ENCODE measurements at regions not wholly inside any gene's neighbourhood (a gene's known extent, or its start where the extent isn't known, plus 50 kb on each side); places are given as distances from the start of the nearest gene placed in this dataset.

- DNase-seq (no peak), ATAC-seq (no peak)
- Mint-ChIP-seq H3K27ac (no peak overlapping the region), H3K4me1 (ENCODE audit: low read depth) (no peaks in the 10 kb centered on the region), H3K9me3 (ENCODE audit: insufficient read depth) (peaks cover 5% of the 10 kb centered on the region), H3K4me3 (no peak overlapping the region), H3K36me3 (ENCODE audit: low read depth) (no peaks in the 10 kb centered on the region), H3K27me3 (ENCODE audit: low read depth) (no peaks in the 10 kb centered on the region)
- CTCF ChIA-PET: no interaction called here
- POLR2A ChIA-PET: no interaction called here
Measured at GRCh38 chr12:78395961-78396360, 468.6 kb upstream of the SYT1 start.

GRCh38 chr12:78396538-78396937, 468.0 kb upstream of the SYT1 start:
- H3K9me3 Mint-ChIP-seq (ENCODE audit: insufficient read depth): peaks cover 5% of the 10 kb centered on the region
- DNase-seq (no peak), ATAC-seq (no peak)
- POLR2A ChIA-PET: no interaction called here
- H3K27ac Mint-ChIP-seq: no peak overlapping the region
- CTCF ChIA-PET: no interaction called here
- no peaks in the 10 kb centered on the region for H3K36me3 Mint-ChIP-seq (ENCODE audit: low read depth)
- H3K4me1 Mint-ChIP-seq (ENCODE audit: low read depth): no peaks in the 10 kb centered on the region
- no peaks in the 10 kb centered on the region for H3K27me3 Mint-ChIP-seq (ENCODE audit: low read depth)
- no peak overlapping the region for H3K4me3 Mint-ChIP-seq

GRCh38 chr12:78398750-78399149, 465.8 kb upstream of the SYT1 start:
- Mint-ChIP-seq H3K36me3 (ENCODE audit: low read depth) (no peaks in the 10 kb centered on the region), H3K27me3 (ENCODE audit: low read depth) (no peaks in the 10 kb centered on the region), H3K27ac (no peak overlapping the region), H3K4me3 (no peak overlapping the region), H3K4me1 (ENCODE audit: low read depth) (no peaks in the 10 kb centered on the region), H3K9me3 (ENCODE audit: insufficient read depth) (peaks cover 5% of the 10 kb centered on the region)
- CTCF ChIA-PET: no interaction called here
- ATAC-seq (no peak), DNase-seq (no peak)
- POLR2A ChIA-PET: no interaction called here

GRCh38 chr12:78402366-78403134, 462.0 kb upstream of the SYT1 start:
- DNase-seq (no peak), ATAC-seq (no peak)
- Mint-ChIP-seq H3K9me3 (ENCODE audit: insufficient read depth) (peaks cover 5% of the 10 kb centered on the region), H3K27me3 (ENCODE audit: low read depth) (no peaks in the 10 kb centered on the region), H3K4me3 (no peak overlapping the region), H3K27ac (no peak overlapping the region), H3K36me3 (ENCODE audit: low read depth) (no peaks in the 10 kb centered on the region), H3K4me1 (ENCODE audit: low read depth) (no peaks in the 10 kb centered on the region)
- CTCF ChIA-PET: no interaction called here
- POLR2A ChIA-PET: no interaction called here

GRCh38 chr12:78403136-78403535, 461.4 kb upstream of the SYT1 start:
- DNase-seq (no peak), ATAC-seq (no peak)
- no peak overlapping the region for H3K27ac Mint-ChIP-seq
- no peak overlapping the region for H3K4me3 Mint-ChIP-seq
- peaks cover 5% of the 10 kb centered on the region for H3K9me3 Mint-ChIP-seq (ENCODE audit: insufficient read depth)
- ChIA-PET POLR2A (no interaction called here), CTCF (no interaction called here)
- H3K4me1 Mint-ChIP-seq (ENCODE audit: low read depth): no peaks in the 10 kb centered on the region
- no peaks in the 10 kb centered on the region for H3K36me3 Mint-ChIP-seq (ENCODE audit: low read depth)
- H3K27me3 Mint-ChIP-seq (ENCODE audit: low read depth): no peaks in the 10 kb centered on the region

DNA sequence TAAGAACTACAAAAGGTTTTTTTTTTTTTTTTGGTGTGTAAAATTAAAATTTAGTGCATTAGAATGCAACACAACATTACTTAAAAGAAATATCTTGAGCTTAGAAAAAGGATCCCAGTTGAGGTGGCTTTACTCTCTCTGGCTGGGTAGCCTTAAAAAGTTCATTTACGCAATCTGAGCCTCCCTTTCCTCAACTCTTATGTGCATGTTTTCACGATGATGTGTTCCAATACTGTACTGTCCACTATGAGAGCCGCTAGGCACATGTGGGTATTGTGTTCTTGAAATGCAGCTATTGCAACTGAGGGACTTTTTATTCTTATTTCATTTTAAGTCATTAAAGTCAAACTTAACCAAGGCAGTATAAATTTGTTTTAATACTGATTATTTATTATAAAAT, 460.9 kb upstream of the SYT1 start:
- H3K9me3 Mint-ChIP-seq (ENCODE audit: insufficient read depth): peaks cover 5% of the 10 kb centered on the region
- ChIA-PET POLR2A (no interaction called here), CTCF (no interaction called here)
- H3K4me1 Mint-ChIP-seq (ENCODE audit: low read depth): no peaks in the 10 kb centered on the region
- no peaks in the 10 kb centered on the region for H3K27me3 Mint-ChIP-seq (ENCODE audit: low read depth)
- no peak overlapping the region for H3K4me3 Mint-ChIP-seq
- ATAC-seq: no peak
- DNase-seq: no peak
- no peak overlapping the region for H3K27ac Mint-ChIP-seq
- no peaks in the 10 kb centered on the region for H3K36me3 Mint-ChIP-seq (ENCODE audit: low read depth)

GRCh38 chr12:78406213-78406612, 458.4 kb upstream of the SYT1 start:
- no peak overlapping the region for H3K27ac Mint-ChIP-seq
- H3K4me1 Mint-ChIP-seq (ENCODE audit: low read depth): no peaks in the 10 kb centered on the region
- DNase-seq (no peak), ATAC-seq (no peak)
- no peak overlapping the region for H3K4me3 Mint-ChIP-seq
- H3K27me3 Mint-ChIP-seq (ENCODE audit: low read depth): no peaks in the 10 kb centered on the region
- H3K36me3 Mint-ChIP-seq (ENCODE audit: low read depth): no peaks in the 10 kb centered on the region
- POLR2A ChIA-PET: no interaction called here
- CTCF ChIA-PET: no interaction called here
- H3K9me3 Mint-ChIP-seq (ENCODE audit: insufficient read depth): no peaks in the 10 kb centered on the region

DNA sequence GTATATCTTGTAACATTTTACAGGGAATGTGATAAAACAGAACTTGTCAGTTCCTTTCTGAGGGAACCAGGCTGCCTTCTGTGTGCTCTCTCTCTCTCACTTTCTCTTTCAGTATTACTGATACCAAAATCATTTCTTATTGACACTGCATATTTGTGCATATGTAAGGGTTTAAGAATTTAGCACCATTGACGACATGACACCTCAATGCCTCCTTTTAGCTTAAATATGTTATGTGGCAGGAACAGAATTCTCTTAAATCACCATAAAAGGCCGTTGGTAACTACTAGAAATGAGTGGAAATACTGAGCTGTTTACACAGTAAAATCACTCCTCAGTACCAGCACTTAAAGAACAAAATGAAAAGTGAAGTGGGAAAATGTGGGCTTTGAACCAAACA, 457.7 kb upstream of the SYT1 start:
- H3K27me3 Mint-ChIP-seq (ENCODE audit: low read depth): no peaks in the 10 kb centered on the region
- no peak overlapping the region for H3K4me3 Mint-ChIP-seq
- H3K27ac Mint-ChIP-seq: no peak overlapping the region
- ChIA-PET CTCF (no interaction called here), POLR2A (no interaction called here)
- ATAC-seq: no peak
- H3K4me1 Mint-ChIP-seq (ENCODE audit: low read depth): no peaks in the 10 kb centered on the region
- H3K36me3 Mint-ChIP-seq (ENCODE audit: low read depth): no peaks in the 10 kb centered on the region
- no peaks in the 10 kb centered on the region for H3K9me3 Mint-ChIP-seq (ENCODE audit: insufficient read depth)
- DNase-seq: no peak

DNA sequence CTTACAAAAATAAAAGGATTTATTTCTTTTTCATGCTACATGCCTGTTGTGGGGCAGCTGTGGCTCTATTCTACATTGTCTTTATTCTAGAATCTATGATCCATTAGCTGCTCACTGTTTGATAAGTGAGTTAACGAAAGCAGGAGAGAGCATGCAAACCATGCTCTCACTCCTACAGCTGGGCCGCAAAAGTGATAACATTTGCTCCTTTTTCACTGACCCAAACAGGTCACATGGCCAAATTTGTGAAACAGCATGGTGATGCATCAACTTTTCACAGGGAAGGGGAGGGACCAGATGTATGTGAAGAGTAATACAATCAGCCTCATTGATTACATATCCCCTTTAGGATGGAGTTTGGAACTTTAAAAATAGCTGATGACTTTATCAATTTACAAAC, 456.9 kb upstream of the SYT1 start:
- Mint-ChIP-seq H3K4me1 (ENCODE audit: low read depth) (no peaks in the 10 kb centered on the region), H3K36me3 (ENCODE audit: low read depth) (no peaks in the 10 kb centered on the region), H3K27ac (no peak overlapping the region), H3K4me3 (no peak overlapping the region), H3K9me3 (ENCODE audit: insufficient read depth) (peaks cover 5% of the 10 kb centered on the region), H3K27me3 (ENCODE audit: low read depth) (no peaks in the 10 kb centered on the region)
- no peak for DNase-seq
- ChIA-PET POLR2A (no interaction called here), CTCF (no interaction called here)
- ATAC-seq: no peak

DNA sequence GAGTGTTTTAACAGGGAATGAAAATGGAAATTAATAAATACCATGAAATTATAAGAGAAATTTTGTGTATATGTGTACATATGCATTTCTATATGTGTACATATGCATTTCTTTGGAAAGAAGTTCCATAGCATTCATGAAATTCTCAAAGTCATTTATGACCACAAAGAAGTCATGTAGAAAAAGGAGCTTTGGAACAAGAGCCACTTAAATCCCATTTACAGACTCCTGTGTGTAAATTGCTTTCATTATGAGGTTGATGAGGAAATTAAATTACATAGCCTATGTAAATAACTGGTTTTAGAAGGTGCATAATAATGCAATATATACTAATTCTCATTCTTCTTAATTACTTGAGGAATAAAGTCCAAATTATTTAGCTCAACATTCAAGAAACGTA, 450.5 kb upstream of the SYT1 start:
- ATAC-seq (no peak), DNase-seq (no peak)
- POLR2A ChIA-PET: no interaction called here
- no peaks in the 10 kb centered on the region for H3K4me1 Mint-ChIP-seq (ENCODE audit: low read depth)
- no peaks in the 10 kb centered on the region for H3K36me3 Mint-ChIP-seq (ENCODE audit: low read depth)
- H3K27me3 Mint-ChIP-seq (ENCODE audit: low read depth): no peaks in the 10 kb centered on the region
- H3K27ac Mint-ChIP-seq: no peak overlapping the region
- no peak overlapping the region for H3K4me3 Mint-ChIP-seq
- peaks cover 5% of the 10 kb centered on the region for H3K9me3 Mint-ChIP-seq (ENCODE audit: insufficient read depth)
- CTCF ChIA-PET: no interaction called here

- ChIA-PET POLR2A (no interaction called here), CTCF (no interaction called here)
- no peaks in the 10 kb centered on the region for H3K27me3 Mint-ChIP-seq (ENCODE audit: low read depth)
- DNase-seq (no peak), ATAC-seq (no peak)
- H3K36me3 Mint-ChIP-seq (ENCODE audit: low read depth): no peaks in the 10 kb centered on the region
- no peak overlapping the region for H3K4me3 Mint-ChIP-seq
- peaks cover 7% of the 10 kb centered on the region for H3K9me3 Mint-ChIP-seq (ENCODE audit: insufficient read depth)
- no peak overlapping the region for H3K27ac Mint-ChIP-seq
- H3K4me1 Mint-ChIP-seq (ENCODE audit: low read depth): no peaks in the 10 kb centered on the region
Measured at GRCh38 chr12:78418919-78419318, 445.7 kb upstream of the SYT1 start.

DNA sequence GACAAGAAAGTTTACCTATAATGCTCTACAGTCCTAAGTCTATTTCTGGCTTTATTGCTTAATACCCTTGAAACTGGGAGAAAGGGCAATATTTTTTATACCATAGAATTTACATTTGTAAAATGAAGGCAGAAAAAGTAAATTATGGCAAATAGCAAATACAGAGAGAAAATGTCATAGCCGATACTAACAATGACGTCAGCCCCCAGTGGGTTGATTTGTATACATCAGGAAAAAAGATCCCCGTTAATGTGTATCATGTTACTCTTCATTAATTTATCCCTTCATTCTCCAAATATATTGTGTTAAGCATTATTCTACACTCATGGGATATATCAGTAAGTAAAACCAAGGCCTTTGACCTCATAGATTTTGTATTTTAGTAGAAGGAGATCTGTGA, 445.1 kb upstream of the SYT1 start:
- ATAC-seq: no peak
- Mint-ChIP-seq H3K27me3 (ENCODE audit: low read depth) (no peaks in the 10 kb centered on the region), H3K9me3 (ENCODE audit: insufficient read depth) (peaks cover 7% of the 10 kb centered on the region), H3K27ac (no peak overlapping the region), H3K4me3 (no peak overlapping the region), H3K36me3 (ENCODE audit: low read depth) (no peaks in the 10 kb centered on the region), H3K4me1 (ENCODE audit: low read depth) (no peaks in the 10 kb centered on the region)
- POLR2A ChIA-PET: no interaction called here
- CTCF ChIA-PET: no interaction called here
- DNase-seq: no peak

DNA sequence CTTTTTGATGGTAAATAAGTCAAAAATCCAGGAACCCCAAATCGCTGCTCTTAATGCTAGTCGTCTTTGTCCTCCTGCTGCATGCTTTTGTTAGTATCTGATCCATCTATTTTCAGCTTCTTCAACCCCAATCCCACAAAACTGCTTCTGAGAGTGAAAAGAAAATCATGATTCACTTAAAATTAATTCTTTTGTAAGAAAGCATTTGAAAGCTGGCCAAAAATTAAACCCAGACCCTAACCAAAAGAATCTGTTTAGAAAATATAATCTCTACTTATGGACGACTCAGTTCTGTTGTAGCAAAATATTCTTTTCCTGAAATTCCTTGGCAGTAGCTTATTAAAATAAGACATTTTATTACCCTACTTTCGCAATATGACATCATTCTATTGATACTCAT, 443.6 kb upstream of the SYT1 start:
- H3K4me3 Mint-ChIP-seq: no peak overlapping the region
- H3K4me1 Mint-ChIP-seq (ENCODE audit: low read depth): no peaks in the 10 kb centered on the region
- peaks cover 7% of the 10 kb centered on the region for H3K9me3 Mint-ChIP-seq (ENCODE audit: insufficient read depth)
- H3K36me3 Mint-ChIP-seq (ENCODE audit: low read depth): no peaks in the 10 kb centered on the region
- DNase-seq (no peak), ATAC-seq (no peak)
- no peak overlapping the region for H3K27ac Mint-ChIP-seq
- no peaks in the 10 kb centered on the region for H3K27me3 Mint-ChIP-seq (ENCODE audit: low read depth)
- CTCF ChIA-PET: no interaction called here
- POLR2A ChIA-PET: no interaction called here

Measured in activated CD8-positive, alpha-beta T cell treated with anti-CD3 and anti-CD28 coated beads, Interleukin-2, amount 10 ng/mL, durations not matched to agents 7 days and 5 days (primary cell).